Left lobe of liver (tissue), 2 donors: ENCODE measurements at regions not wholly inside any gene's neighbourhood (a gene's known extent, or its start where the extent isn't known, plus 50 kb on each side); places are given as distances from the start of the nearest gene placed in this dataset.
A peak's percentile ranks its signal among the peaks of the same experiment; 100 is the strongest.
"Not testable (repeated sequence)": the region's sequence is repeated elsewhere in the genome, so short reads cannot be mapped to it uniquely, and the experiment has no call there.

Source experiments
- ATAC-seq: fragments of 200-7000 bp; cut with Tn5 transposase; one replicate; pipeline ENCODE4 v1.9.1; 2020; ENCODE audit warnings: mild to moderate bottlenecking, moderate library complexity
- DNase-seq: peaks from one replicate; pipeline ENCODE4 v3.0.0-alpha.2; 2020; ENCODE audit warnings: low spot score
- donor health status: DM: no; HTN: no; CAD: no; lungs with moderate emphysema.
- donor health status: DM: no; HTN: yes; CAD: no.

DNA sequence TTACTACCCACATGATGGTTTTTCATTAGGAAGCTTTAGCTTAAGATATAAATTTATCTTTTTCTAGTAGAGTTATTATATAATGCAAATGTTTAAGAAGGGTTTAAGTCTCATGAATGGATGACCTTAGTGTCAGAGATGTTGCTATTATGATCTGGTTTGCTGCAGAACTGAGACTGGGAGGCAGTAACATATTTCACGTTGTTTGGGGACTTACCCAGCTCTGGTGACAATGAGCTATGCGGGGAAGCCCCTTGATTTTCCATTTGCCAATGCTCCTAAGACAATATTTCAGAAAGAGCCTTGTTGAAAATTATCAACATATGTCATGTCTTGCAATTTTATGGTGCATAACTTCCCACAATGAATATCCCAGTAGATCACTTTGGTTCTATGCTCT lies 754.6 kb downstream of the REEP3 start:
- DNase-seq (no peak), ATAC-seq (no peak)

DNA sequence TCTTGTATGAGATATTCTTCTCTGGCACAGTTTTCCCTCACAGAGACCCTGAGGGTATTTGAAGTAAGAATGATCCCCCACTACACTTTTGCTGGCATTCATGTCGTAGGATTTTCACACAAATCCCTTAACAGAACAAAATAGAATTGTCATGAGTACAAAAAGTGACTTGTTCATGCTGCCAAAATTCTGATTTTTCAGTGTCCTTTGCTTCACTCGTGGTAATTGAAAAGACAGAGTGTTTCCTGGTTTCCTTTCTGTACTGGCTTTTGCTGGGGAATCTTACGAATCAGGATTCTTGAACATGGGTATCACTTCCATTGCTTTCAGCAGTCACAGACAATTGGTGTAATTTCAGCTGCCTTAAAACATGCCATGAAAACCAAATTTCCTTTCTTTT lies 756.3 kb downstream of the REEP3 start:
- no peak for DNase-seq
- no peak for ATAC-seq

DNA sequence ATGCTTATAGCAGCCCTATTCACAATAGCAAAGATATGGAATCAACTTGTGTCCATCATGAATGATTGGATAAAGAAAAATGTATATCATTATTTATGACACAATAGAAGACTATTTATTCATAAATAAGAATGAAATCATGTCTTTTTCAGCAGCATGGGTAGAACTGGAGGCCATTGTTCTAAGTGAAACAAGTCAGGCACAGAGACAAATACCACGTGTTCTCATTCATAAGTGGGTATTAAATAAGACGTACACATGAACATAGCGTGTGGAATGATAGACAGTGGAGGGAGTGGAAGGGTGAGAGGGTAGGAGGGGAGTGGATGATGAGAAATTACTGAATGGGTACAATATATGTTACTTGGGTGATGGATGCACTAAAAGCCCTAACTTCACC lies 762.4 kb downstream of the REEP3 start:
- ATAC-seq: no peak

DNA sequence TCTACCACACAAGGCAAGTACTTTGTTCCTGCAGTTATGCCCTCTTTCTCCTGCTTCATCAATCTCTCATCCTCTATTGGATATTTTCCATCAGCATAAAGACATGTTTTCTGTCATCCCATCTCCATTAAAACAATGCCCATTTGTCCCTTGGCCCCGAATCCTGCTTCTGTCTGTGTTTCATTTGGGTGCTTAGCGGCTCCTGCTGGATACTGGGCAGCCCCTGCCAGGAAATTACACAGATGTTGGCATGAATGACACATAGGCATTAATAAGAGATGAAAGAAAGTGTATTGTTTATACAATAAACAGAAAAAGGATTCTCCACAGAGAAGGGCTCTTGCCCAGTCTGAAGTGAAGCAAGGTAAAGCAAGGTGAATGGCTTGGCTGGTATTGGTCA lies 765.3 kb downstream of the REEP3 start:
- DNase-seq (no peak), ATAC-seq (no peak)

More for the DNA sequence above, 762.4 kb downstream of the REEP3 start:
- DNase-seq: no peak

DNA sequence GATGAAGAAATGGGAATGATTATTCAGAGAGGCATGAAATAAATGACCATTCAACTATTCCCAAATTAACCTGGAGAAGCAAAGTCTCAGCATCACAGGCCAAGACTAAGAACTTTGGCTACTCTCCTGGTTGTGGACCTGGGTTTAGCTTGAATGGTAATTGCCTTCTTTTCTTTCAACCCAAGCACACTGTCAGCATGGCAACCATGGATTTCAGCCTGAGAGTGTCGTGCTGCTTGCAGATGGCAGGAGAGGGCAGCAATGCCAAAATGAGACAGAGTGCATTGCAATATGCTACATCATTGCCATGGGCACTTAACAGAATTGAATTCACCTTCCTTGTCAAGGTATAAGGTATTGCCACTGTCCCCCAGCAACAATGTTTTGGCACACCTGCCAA lies 767.2 kb downstream of the REEP3 start:
- ATAC-seq (no peak), DNase-seq (no peak)

DNA sequence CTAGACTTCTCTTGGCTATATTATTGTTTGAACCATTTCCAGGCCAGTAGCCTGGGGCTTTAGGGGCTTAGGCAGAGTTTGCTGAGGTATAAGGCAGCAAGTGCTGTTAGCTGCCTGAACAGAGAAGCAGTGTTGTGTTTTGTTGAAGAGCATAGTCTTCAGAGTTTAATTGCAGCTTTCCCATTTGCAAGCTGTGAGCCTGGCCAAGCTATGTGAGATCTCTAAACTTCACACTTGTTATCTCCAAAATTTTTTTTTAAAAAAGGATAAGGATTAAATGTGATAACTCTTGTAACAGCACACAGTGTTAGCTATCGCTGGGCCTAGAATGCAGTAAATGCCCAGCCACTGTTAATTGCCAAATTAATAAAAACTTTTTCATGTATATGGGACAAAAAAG lies 782.4 kb downstream of the REEP3 start:
- no peak for DNase-seq
- ATAC-seq: no peak

DNA sequence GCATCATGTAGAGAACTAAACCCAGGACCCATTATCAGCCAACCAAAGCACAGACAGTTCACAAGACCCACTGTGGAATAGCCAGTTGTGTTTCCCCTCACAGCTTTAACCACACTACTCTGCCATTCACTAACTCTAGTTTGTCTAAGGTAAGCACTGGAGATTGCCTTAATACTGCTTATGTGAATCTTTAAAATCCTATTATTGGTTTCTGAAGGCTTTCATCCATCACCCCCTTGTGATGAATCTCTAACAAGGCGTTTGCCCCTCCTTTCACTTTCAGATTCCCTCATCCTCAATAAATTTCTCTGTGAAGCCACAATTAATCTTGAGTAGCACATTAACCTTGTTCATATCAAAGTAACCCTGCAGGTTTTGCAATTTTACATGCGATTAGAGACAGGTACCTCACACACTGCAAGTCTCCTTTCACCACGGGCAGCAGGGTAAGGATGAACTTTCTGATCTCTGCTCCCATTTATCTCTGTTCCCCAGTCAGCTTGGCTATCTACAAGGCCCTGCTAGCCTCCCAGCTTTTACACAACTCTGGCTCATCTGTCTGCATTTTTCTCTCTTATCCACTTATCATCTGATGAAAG lies 785.6 kb downstream of the REEP3 start:
- ATAC-seq: no peak
- no peak for DNase-seq

DNA sequence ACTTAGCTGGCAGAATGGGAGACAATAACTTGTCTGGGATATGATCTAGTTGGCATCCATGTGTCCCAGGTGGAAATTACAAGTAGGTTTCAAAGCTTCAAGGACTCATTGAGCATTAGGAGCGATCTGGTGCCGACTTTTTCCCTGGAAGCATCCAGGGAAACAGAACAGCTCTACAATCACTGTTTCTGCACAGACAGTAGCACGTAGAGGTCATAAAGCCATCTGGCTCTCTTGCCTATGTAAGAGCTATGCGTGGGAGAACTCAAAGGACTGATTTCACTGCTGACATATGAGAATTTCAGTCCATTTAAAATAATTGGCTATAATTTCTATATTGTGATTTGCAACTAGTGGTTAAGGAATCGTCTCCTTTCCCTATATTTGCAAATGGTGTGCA lies 791.7 kb downstream of the REEP3 start:
- DNase-seq (no peak), ATAC-seq (no peak)

DNA sequence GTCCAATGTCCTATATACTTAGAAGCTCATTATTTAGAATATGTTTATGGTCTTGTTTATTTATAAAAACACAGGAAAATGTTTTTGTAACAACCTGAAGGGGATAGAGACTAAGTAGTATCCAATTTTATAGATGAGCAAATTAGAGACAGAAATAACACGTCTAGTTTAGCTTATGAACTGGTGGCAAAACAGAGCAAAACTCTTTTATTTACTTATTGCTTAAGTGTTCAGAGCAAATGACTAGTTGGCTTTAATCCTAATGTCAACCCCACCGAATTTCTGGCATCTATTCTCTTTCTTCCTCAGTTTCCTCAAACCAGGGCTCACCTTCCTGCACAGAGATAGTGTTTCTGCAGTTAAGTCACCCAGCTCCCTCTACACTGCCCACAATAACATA lies 792.8 kb downstream of the REEP3 start:
- DNase-seq (no peak), ATAC-seq (peak; percentile 50)

DNA sequence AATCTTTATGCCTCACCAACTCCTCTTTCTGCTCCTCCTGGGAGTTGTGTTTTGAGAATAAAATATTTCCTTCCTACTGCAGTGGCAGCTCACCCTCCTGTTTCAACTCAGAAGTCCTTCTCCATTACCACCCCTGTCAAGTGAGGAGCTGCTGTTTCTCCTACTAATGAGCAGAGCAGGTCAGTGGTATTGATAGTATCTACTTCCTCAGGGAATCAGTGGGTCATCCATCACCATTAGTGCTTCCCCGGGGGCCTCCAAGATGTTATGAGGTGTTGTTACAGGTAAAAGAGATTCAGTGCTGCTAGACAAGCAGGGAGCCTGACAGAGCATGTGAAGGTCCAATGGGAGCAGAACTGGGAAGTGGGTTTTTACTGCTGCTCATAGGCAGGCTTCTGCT lies 795.2 kb downstream of the REEP3 start:
- DNase-seq (no peak), ATAC-seq (no peak)

DNA sequence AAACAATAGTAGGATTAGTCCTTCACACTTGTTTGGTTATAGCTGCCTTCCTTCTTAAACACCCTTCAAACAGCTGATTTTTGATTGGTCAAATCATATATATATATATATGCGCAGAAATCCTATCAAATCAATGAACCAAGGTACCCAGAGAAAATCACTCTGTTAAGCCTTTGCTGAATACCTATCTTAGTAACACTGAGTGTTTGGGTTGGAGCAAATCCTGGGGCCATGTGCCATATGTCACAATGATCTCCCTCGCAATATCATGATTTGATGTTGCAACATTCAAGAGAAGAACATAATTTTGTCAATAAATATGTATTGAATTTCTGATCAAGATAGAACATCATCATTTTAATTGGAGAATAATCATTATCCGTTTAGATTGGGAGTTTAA lies 795.6 kb downstream of the REEP3 start:
- ATAC-seq (peak; percentile 66), DNase-seq (no peak)

DNA sequence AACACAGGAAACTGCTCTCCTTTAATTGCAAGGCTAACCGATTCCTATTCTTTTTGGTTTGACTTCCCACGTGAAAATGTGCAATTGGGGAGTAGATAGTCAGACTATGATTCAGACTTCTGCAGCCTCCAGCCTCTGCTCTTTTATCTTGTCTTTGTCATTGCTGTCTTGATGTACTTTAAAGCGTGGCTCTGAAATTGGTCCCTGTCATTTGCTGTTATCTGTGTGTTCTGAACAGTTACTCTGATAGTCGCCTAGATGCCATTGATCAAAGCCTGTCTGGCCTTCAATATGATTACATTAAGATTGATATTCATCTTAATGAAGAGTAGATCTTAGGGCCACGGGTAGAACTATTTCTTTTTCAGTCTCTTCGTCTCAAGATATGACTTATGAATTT lies 799.2 kb downstream of the REEP3 start:
- DNase-seq (no peak), ATAC-seq (no peak)

DNA sequence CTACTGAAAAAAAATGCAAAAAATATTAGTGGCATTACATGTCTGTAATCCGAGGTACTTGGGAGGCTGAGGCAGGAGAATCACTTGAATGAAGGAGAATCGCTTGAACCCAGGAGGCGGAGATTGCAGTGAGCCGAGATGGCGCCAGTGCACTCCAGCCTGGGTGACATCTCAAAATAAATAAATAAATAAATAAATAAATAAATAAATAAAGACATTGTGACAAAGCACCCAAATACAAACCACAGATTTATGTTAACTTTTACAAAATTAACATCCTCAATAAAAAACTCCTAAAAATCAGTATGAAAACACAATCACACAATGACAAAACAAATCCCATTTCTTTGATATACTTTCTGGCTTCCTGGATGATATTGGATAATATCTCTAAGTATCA lies 808.3 kb downstream of the REEP3 start:
- DNase-seq (no peak), ATAC-seq (no peak)

DNA sequence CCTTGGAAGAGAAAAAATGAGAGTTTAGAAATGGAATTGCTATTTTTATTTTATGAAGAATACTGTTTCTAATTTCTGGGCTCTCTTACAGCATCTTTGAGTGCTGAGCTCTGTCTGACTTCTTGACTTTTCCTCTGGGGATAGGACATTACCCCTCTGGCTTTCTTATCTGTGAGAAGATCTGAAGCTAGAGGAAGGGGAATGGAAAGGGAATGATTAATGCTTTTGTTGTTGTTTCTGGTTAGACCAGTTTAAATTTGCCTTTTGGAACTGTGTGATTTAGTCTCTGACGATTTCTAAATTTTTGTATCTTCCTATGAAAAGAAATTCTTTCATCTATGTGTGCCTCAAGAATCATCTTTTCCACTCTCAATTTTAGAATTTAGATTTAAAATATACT lies 811.4 kb downstream of the REEP3 start:
- ATAC-seq (no peak), DNase-seq (no peak)

DNA sequence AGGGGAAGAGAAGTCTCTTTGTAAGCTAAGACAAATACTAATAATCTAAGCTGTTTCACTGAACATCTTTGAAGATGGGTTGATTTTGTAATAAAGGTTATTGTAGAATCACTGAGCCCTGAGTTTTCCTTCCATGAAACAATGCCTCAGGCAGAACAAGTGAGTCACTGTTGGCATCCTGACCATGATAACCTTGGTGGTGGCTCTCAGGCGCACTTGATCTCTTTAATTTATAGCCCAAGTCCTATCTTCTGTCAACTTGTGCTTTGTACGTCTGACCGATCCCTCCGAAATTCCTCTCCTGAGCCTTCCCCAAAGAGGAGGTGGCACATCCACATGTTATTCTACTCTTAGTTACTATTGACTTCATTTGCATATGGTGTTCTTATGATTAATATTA lies 812.9 kb downstream of the REEP3 start:
- DNase-seq: no peak
- ATAC-seq: no peak

DNA sequence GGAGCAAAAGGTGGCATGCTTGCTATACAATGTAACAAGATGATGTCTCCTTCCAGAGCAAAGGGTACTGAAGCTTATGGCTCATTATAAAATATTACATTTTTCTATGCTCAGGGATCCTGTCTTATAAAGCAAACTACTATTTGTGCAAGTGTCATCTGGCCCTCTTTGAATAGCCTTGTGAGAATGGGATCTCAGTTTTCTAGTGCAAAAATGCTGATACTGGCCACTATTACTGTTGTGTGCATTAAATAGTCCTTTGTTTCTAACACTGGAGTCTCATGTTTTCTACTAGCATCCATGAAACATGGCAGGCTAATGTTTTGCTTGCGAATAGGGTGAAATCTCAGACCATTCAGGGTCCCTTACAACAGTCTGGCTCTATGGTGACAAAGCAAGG lies 823.0 kb downstream of the REEP3 start:
- no peak for ATAC-seq
- DNase-seq: no peak

DNA sequence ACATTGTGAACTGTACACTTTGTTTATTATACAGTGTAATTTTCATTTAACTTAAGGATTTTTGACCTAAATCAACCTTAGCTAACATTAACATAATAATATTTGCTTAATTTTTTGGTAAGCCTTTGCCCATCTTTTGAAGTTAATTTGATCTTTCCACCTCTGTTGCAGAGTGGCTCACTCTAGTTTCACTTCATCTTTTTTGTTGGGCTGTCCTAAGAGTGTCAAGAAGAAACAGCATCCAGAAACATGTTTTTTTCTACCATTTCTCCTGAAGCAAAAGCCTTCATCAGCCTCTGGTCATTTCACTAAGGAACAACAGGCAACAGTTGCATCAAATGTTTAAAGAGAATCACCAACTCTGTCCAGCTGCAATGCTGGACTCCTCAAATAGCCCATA lies 824.7 kb downstream of the REEP3 start:
- ATAC-seq (no peak), DNase-seq (no peak)

DNA sequence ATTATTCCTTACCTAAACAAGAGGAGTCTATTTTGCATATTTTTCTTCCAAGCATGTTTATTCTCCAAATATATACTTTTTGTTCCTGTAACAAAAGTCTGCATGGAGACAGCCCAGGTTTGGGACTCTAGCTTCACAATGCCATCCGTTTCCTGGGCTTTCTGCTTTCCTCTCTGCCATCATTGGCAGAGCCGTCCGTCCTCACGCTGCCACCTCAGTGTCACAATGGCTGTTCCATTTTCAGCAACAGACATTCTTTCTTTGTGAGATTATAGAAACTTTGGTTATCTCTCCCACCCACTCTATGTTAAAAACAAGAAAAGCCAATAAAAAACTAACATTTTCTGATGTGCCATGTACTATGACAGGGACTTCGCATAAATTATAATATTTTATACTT lies 825.2 kb downstream of the REEP3 start:
- ATAC-seq: no peak
- DNase-seq: no peak

DNA sequence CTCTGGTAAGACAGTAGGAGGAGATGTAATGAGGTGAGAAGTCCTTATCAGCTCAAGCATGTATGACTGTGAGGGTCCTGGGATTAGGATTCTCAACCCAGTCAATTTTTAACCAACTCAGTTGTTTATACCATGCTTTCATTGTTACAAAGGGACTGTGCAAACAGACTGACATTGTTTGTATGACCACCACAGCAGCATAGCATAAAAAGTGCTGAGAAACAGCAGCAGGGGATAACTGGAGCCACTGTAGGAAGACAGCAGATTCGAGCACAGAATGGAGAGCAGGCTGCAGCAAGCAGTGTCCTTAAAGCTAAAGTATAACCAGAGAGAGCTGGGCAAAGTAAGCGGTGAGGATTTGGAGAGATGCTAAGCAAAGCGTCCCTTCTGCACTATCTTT lies 829.5 kb downstream of the REEP3 start:
- DNase-seq: no peak
- ATAC-seq: no peak

DNA sequence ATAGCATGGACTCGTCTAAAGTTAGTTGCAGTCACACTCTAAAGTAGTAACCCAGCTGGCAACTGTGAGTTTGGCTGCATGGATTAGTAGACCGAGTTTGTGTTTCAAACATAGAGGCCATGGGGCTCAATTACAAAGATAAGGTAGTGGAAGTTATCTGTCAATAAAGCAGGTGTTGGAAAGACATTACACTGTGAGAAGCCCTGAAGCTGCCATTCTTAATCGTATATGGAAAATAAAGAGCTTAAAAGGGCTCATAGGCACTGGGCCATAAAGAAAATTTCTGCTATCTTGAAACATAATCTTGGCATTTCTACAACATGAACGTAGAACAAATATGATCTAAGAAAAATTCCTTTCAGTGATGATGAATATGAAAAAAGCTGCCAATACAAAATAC lies 837.7 kb downstream of the REEP3 start:
- ATAC-seq (no peak), DNase-seq (no peak)

DNA sequence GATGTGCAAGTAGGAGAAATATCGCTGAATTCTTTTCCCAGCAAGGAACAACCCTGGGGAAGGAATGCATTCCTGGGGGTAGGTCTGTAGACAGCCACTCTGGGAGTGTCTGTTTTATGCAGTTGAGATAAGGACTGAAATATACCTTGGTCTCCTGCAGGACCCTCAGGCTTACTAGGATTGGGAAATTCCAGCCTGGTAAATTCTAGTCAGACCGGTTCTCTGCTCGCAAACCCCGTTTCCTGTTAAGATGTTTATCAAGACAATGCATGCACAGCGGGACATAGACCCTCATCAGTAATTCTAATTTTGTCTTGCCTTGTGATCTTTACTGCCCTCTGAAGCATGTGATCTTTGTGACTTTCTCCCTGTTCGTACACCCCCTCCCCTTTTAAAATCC lies 839.0 kb downstream of the REEP3 start:
- ATAC-seq, DNase-seq: not testable (repeated sequence)

DNA sequence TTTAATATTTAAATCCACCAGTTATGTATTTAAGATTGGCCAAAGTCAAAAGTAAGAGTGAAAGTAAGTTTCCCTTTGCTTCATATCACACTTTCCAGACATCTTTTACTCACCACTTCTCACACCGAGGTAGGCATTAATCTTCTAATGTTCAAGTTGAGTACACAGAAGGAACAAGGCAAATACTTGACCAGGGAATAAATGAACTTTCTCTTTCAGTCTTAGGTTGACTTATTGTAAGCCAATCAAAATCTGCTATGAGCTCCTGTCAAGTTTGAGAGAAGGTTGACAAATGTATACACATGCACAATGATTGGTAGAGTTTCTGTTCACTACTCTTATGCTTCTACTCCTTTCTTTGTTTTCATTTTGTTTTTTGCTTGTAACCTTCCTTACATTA lies 842.5 kb downstream of the REEP3 start:
- DNase-seq (no peak), ATAC-seq (no peak)

DNA sequence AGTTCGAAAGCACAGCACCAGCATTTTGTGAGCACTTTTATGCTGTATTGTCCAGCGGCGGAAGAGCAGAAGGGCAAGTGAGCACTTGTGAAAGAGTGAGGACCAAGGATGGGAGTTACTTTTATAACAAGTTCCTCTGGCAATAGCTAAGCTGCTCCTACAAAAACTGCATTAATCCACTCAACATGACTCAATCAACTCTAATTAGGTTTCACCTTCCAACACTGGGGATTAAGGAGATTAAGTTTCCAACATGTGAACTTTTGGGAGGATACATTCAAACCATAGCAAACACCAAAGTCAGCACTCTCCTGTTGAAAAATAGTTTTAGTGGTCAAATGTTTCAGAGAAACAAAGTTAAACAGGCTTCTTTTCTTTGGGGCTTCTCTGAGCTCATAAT lies 844.5 kb downstream of the REEP3 start:
- DNase-seq (no peak), ATAC-seq (no peak)

DNA sequence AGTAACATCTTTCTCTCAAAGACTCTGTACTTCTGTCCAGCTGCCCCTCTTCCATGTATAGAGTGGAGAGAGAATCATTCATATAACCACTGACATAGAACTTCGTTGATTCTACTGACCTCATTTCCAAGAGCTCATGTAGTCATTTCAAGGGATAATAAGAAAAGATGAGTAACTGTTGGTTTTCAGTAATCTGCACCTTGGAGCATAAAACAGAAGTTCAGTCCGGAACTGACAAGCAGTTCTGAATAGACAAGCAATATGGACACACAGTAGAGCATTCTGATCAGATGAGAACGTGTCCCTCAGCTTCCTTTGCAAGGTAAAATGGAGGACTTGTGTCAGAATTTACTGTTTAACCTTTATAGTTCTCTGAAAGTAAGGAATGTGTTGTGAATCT lies 847.1 kb downstream of the REEP3 start:
- ATAC-seq: no peak
- DNase-seq: no peak
